ENCODE measurements at regions not wholly inside any gene's neighbourhood (a gene's known extent, or its start where the extent isn't known, plus 50 kb on each side); places are given as distances from the start of the nearest gene placed in this dataset.

GRCh38 chr11:112523477-112523876 is 262.8 kb upstream of the PLET1 start:
- Histone ChIP-seq H3K4me1 (ENCODE audit: insufficient read depth, low read length) (peaks cover 7% of the 10 kb centered on the region; the same call in 1 of the 2 replicates), H3K9me3 (ENCODE audit: insufficient read depth, low read depth, low read length) (no peaks in the 10 kb centered on the region)

GRCh38 chr11:112523951-112524350 is 263.3 kb upstream of the PLET1 start:
- WGBS: 84% methylated on average over 2 of the region's 2 CpGs

More at GRCh38 chr11:112523477-112523876, 262.8 kb upstream of the PLET1 start:
- WGBS: 35% methylated on average over 4 of the region's 4 CpGs
- H3K27ac ChIP-seq (ENCODE audit: low read depth, low read length): no peak overlapping the region
- no peak overlapping the region for H3K4me3 ChIP-seq (ENCODE audit: low read length)
- H3K36me3 ChIP-seq (ENCODE audit: insufficient read depth, low read length): no peaks in the 10 kb centered on the region
- no peak overlapping the region for H3K9ac ChIP-seq (ENCODE audit: low read depth, low read length)
- H3K27me3 ChIP-seq (ENCODE audit: insufficient read depth, low read length): no peaks in the 10 kb centered on the region

GRCh38 chr11:112524798-112525197 is 264.1 kb upstream of the PLET1 start:
- no peak overlapping the region for H3K9ac ChIP-seq (ENCODE audit: low read depth, low read length)
- H3K27ac ChIP-seq (ENCODE audit: low read depth, low read length): no peak overlapping the region
- 89% methylated on average over 4 of the region's 4 CpGs for WGBS

More at GRCh38 chr11:112523951-112524350, 263.3 kb upstream of the PLET1 start:
- no peak overlapping the region for H3K9ac ChIP-seq (ENCODE audit: low read depth, low read length)
- H3K27ac ChIP-seq (ENCODE audit: low read depth, low read length): no peak overlapping the region
- no peak overlapping the region for H3K4me3 ChIP-seq (ENCODE audit: low read length)
- H3K36me3 ChIP-seq (ENCODE audit: insufficient read depth, low read length): no peaks in the 10 kb centered on the region
- no peaks in the 10 kb centered on the region for H3K27me3 ChIP-seq (ENCODE audit: insufficient read depth, low read length)
- H3K4me1 ChIP-seq (ENCODE audit: insufficient read depth, low read length): peaks cover 7% of the 10 kb centered on the region; the same call in 1 of the 2 replicates
- H3K9me3 ChIP-seq (ENCODE audit: insufficient read depth, low read depth, low read length): no peaks in the 10 kb centered on the region

GRCh38 chr11:112525270-112525669 is 264.6 kb upstream of the PLET1 start:
- Histone ChIP-seq H3K27me3 (ENCODE audit: insufficient read depth, low read length) (no peaks in the 10 kb centered on the region), H3K9me3 (ENCODE audit: insufficient read depth, low read depth, low read length) (no peaks in the 10 kb centered on the region), H3K4me3 (ENCODE audit: low read length) (no peak overlapping the region), H3K27ac (ENCODE audit: low read depth, low read length) (no peak overlapping the region), H3K4me1 (ENCODE audit: insufficient read depth, low read length) (peaks cover 7% of the 10 kb centered on the region; the same call in 1 of the 2 replicates), H3K9ac (ENCODE audit: low read depth, low read length) (no peak overlapping the region), H3K36me3 (ENCODE audit: insufficient read depth, low read length) (no peaks in the 10 kb centered on the region)
- WGBS: 95% methylated on average over 5 of the region's 5 CpGs

More at GRCh38 chr11:112524798-112525197, 264.1 kb upstream of the PLET1 start:
- no peaks in the 10 kb centered on the region for H3K9me3 ChIP-seq (ENCODE audit: insufficient read depth, low read depth, low read length)
- no peaks in the 10 kb centered on the region for H3K27me3 ChIP-seq (ENCODE audit: insufficient read depth, low read length)
- no peak overlapping the region for H3K4me3 ChIP-seq (ENCODE audit: low read length)
- peaks cover 7% of the 10 kb centered on the region; the same call in 1 of the 2 replicates for H3K4me1 ChIP-seq (ENCODE audit: insufficient read depth, low read length)
- no peaks in the 10 kb centered on the region for H3K36me3 ChIP-seq (ENCODE audit: insufficient read depth, low read length)

GRCh38 chr11:112525844-112526590 is 265.4 kb upstream of the PLET1 start:
- 78% methylated on average over 7 of the region's 7 CpGs for WGBS
- H3K9ac ChIP-seq (ENCODE audit: low read depth, low read length): no peak overlapping the region

GRCh38 chr11:112526699-112527416 is 266.2 kb upstream of the PLET1 start:
- peaks cover 7% of the 10 kb centered on the region; the same call in 1 of the 2 replicates for H3K4me1 ChIP-seq (ENCODE audit: insufficient read depth, low read length)
- no peaks in the 10 kb centered on the region for H3K36me3 ChIP-seq (ENCODE audit: insufficient read depth, low read length)
- H3K9ac ChIP-seq (ENCODE audit: low read depth, low read length): no peak overlapping the region
- no peak overlapping the region for H3K27ac ChIP-seq (ENCODE audit: low read depth, low read length)
- H3K27me3 ChIP-seq (ENCODE audit: insufficient read depth, low read length): no peaks in the 10 kb centered on the region
- no peaks in the 10 kb centered on the region for H3K9me3 ChIP-seq (ENCODE audit: insufficient read depth, low read depth, low read length)
- 91% methylated on average over 2 of the region's 2 CpGs for WGBS
- no peak overlapping the region for H3K4me3 ChIP-seq (ENCODE audit: low read length)

More at GRCh38 chr11:112525844-112526590, 265.4 kb upstream of the PLET1 start:
- Histone ChIP-seq H3K4me1 (ENCODE audit: insufficient read depth, low read length) (peaks cover 7% of the 10 kb centered on the region; the same call in 1 of the 2 replicates), H3K36me3 (ENCODE audit: insufficient read depth, low read length) (no peaks in the 10 kb centered on the region), H3K27ac (ENCODE audit: low read depth, low read length) (no peak overlapping the region), H3K27me3 (ENCODE audit: insufficient read depth, low read length) (no peaks in the 10 kb centered on the region), H3K9me3 (ENCODE audit: insufficient read depth, low read depth, low read length) (no peaks in the 10 kb centered on the region), H3K4me3 (ENCODE audit: low read length) (no peak overlapping the region)

- Histone ChIP-seq H3K27ac (ENCODE audit: low read depth, low read length) (no peak overlapping the region), H3K36me3 (ENCODE audit: insufficient read depth, low read length) (no peaks in the 10 kb centered on the region), H3K4me3 (ENCODE audit: low read length) (no peak overlapping the region), H3K9ac (ENCODE audit: low read depth, low read length) (no peak overlapping the region), H3K27me3 (ENCODE audit: insufficient read depth, low read length) (no peaks in the 10 kb centered on the region), H3K4me1 (ENCODE audit: insufficient read depth, low read length) (peaks cover under 1% of the 10 kb centered on the region; the same call in 1 of the 2 replicates), H3K9me3 (ENCODE audit: insufficient read depth, low read depth, low read length) (no peaks in the 10 kb centered on the region)
- 95% methylated on average over 4 of the region's 4 CpGs for WGBS
These were observed 268.4 kb upstream of the PLET1 start for GRCh38 chr11:112529071-112529470.

GRCh38 chr11:112532506-112532905 is 271.8 kb upstream of the PLET1 start:
- 86% methylated on average over 1 of the region's 1 CpG for whole genome bisulfite sequencing
- H3K4me3 ChIP-seq (ENCODE audit: low read length): no peak overlapping the region
- H3K9me3 ChIP-seq (ENCODE audit: insufficient read depth, low read depth, low read length): no peaks in the 10 kb centered on the region
- H3K36me3 ChIP-seq (ENCODE audit: insufficient read depth, low read length): no peaks in the 10 kb centered on the region
- H3K27me3 ChIP-seq (ENCODE audit: insufficient read depth, low read length): no peaks in the 10 kb centered on the region
- H3K27ac ChIP-seq (ENCODE audit: low read depth, low read length): no peak overlapping the region
- no peak overlapping the region for H3K9ac ChIP-seq (ENCODE audit: low read depth, low read length)
- H3K4me1 ChIP-seq (ENCODE audit: insufficient read depth, low read length): no peaks in the 10 kb centered on the region

- H3K9ac ChIP-seq (ENCODE audit: low read depth, low read length): no peak overlapping the region
- H3K4me3 ChIP-seq (ENCODE audit: low read length): no peak overlapping the region
- H3K4me1 ChIP-seq (ENCODE audit: insufficient read depth, low read length): no peaks in the 10 kb centered on the region
- no peak overlapping the region for H3K27ac ChIP-seq (ENCODE audit: low read depth, low read length)
- H3K36me3 ChIP-seq (ENCODE audit: insufficient read depth, low read length): no peaks in the 10 kb centered on the region
- no peaks in the 10 kb centered on the region for H3K27me3 ChIP-seq (ENCODE audit: insufficient read depth, low read length)
- H3K9me3 ChIP-seq (ENCODE audit: insufficient read depth, low read depth, low read length): no peaks in the 10 kb centered on the region
These were observed 273.0 kb upstream of the PLET1 start for GRCh38 chr11:112533682-112534081.

- no peak overlapping the region for H3K27ac ChIP-seq (ENCODE audit: low read depth, low read length)
- no peaks in the 10 kb centered on the region for H3K36me3 ChIP-seq (ENCODE audit: insufficient read depth, low read length)
- H3K4me1 ChIP-seq (ENCODE audit: insufficient read depth, low read length): no peaks in the 10 kb centered on the region
- H3K4me3 ChIP-seq (ENCODE audit: low read length): no peak overlapping the region
- H3K9ac ChIP-seq (ENCODE audit: low read depth, low read length): no peak overlapping the region
- H3K27me3 ChIP-seq (ENCODE audit: insufficient read depth, low read length): no peaks in the 10 kb centered on the region
- 98% methylated on average over 2 of the region's 2 CpGs for WGBS
- no peaks in the 10 kb centered on the region for H3K9me3 ChIP-seq (ENCODE audit: insufficient read depth, low read depth, low read length)
These were observed 273.5 kb upstream of the PLET1 start for GRCh38 chr11:112534208-112534607.

- H3K4me3 ChIP-seq (ENCODE audit: low read length): no peak overlapping the region
- no peaks in the 10 kb centered on the region for H3K27me3 ChIP-seq (ENCODE audit: insufficient read depth, low read length)
- WGBS: 92% methylated on average over 1 of the region's 1 CpG
- H3K9ac ChIP-seq (ENCODE audit: low read depth, low read length): no peak overlapping the region
- H3K4me1 ChIP-seq (ENCODE audit: insufficient read depth, low read length): peaks cover 9% of the 10 kb centered on the region; the same call in 1 of the 2 replicates
- peaks cover 10% of the 10 kb centered on the region for H3K9me3 ChIP-seq (ENCODE audit: insufficient read depth, low read depth, low read length)
- H3K27ac ChIP-seq (ENCODE audit: low read depth, low read length): no peak overlapping the region
- H3K36me3 ChIP-seq (ENCODE audit: insufficient read depth, low read length): no peaks in the 10 kb centered on the region
These were observed 276.4 kb upstream of the PLET1 start for GRCh38 chr11:112537026-112537425.

All from HUES64 (cell line).